Breast epithelium (tissue), 4 donors: ENCODE measurements at regions not wholly inside any gene's neighbourhood (a gene's known extent, or its start where the extent isn't known, plus 50 kb on each side); places are given as distances from the start of the nearest gene placed in this dataset.

ENCODE experiments used
- DNase-seq, 2 donors: peaks; one replicate each; pipeline ENCODE4 v3.0.0-alpha.2; 2019; ENCODE audit warnings: low spot score in 2 of 2
- H3K27ac ChIP-seq, 2 donors: fragments of 200-600 bp; sonication (generic) in 1 of 2; one replicate each; pipeline ENCODE4 v1.5.1; 2016 to 2019; ENCODE audit warnings: mild to moderate bottlenecking in 1 of 2
- H3K27me3 ChIP-seq, 2 donors: fragments of 200-600 bp; sonication (generic) in 1 of 2; one replicate each; pipeline versions ENCODE4 v1.5.1 to v1.6.0; 2017 to 2019; ENCODE audit warnings: control low read depth in 1 of 2, mild to moderate bottlenecking in 1 of 2
- H3K36me3 ChIP-seq: fragments of 200-600 bp; one replicate; pipeline ENCODE4 v1.5.1; 2019
- H3K4me1 ChIP-seq, 2 donors: fragments of 200-600 bp; sonication (generic); one replicate each; pipeline ENCODE4 v1.5.1; 2016 to 2019; ENCODE audit warnings: control low read depth in 1 of 2
- H3K4me3 ChIP-seq, 3 donors: fragments of 200-600 bp; sonication (generic); 1 replicate in 2 of 3; 2 replicates in 1 of 3; pipeline ENCODE4 v1.5.1; 2016 to 2019; ENCODE audit warnings: mild to moderate bottlenecking in 3 of 3, moderate library complexity in 2 of 3
- H3K9me3 ChIP-seq, 2 donors: fragments of 200-600 bp; sonication (generic) in 1 of 2; one replicate each; pipeline ENCODE4 v1.5.1; 2016 to 2019; ENCODE audit warnings: control low read depth in 1 of 2
- CTCF ChIP-seq, 3 donors: fragments of 450-650 bp; IDR thresholded peaks; one replicate each; pipeline ENCODE4 v1.5.1; 2016 to 2017; ENCODE audit warnings: antibody characterized with exemption in 3 of 3, mild to moderate bottlenecking in 3 of 3, moderate library complexity in 3 of 3
- POLR2A ChIP-seq: fragments of 450-650 bp; IDR thresholded peaks from one replicate; pipeline ENCODE4 v1.6.1; 2016; ENCODE audit warnings: antibody characterized with exemption, mild to moderate bottlenecking, moderate library complexity
- POLR2AphosphoS5 ChIP-seq, 3 donors: sonication (generic); formaldehyde crosslinking; IDR thresholded peaks; one replicate each; pipeline ENCODE4 v1.6.1; 2017; ENCODE audit warnings: antibody characterized with exemption in 3 of 3
- intact Hi-C: fragments of 100-400 bp; cut with DNase I; formaldehyde crosslinking; loops from one replicate; pipeline ENCODE4 v1.15.1; 2023; ENCODE audit warnings: low total_unique reads

GRCh38 chr1:118269598-118269997 is 84.6 kb upstream of the SPAG17 start:
- H3K36me3 ChIP-seq: no peaks in the 10 kb centered on the region
- intact Hi-C loops: no loop called here
- no peak overlapping the region for H3K4me3 ChIP-seq
- TF ChIP-seq CTCF (IDR thresholded peaks at IDR 0.05) (no peak), POLR2A (no peak), POLR2AphosphoS5 (IDR thresholded peaks at IDR 0.05) (no peak)
- no peak for DNase-seq
- H3K4me1 ChIP-seq: no peaks in the 10 kb centered on the region
- no peaks in the 10 kb centered on the region for H3K9me3 ChIP-seq
- no peak overlapping the region for H3K27ac ChIP-seq
- no peaks in the 10 kb centered on the region for H3K27me3 ChIP-seq

GRCh38 chr1:118266436-118266835 is 81.4 kb upstream of the SPAG17 start:
- Histone ChIP-seq H3K4me3 (no peak overlapping the region), H3K36me3 (no peaks in the 10 kb centered on the region), H3K27me3 (no peaks in the 10 kb centered on the region), H3K9me3 (no peaks in the 10 kb centered on the region), H3K27ac (no peak overlapping the region), H3K4me1 (no peaks in the 10 kb centered on the region)
- TF ChIP-seq CTCF (IDR thresholded peaks at IDR 0.05): no peak
- TF ChIP-seq POLR2AphosphoS5 (IDR thresholded peaks at IDR 0.05): no peak
- TF ChIP-seq POLR2A: no peak
- no peak for DNase-seq
- intact Hi-C loops: no loop called here

GRCh38 chr1:118264343-118264742 is 79.3 kb upstream of the SPAG17 start:
- Histone ChIP-seq H3K36me3 (no peaks in the 10 kb centered on the region), H3K4me1 (no peaks in the 10 kb centered on the region), H3K27me3 (no peaks in the 10 kb centered on the region), H3K9me3 (no peaks in the 10 kb centered on the region), H3K4me3 (no peak overlapping the region), H3K27ac (no peak overlapping the region)
- no peak for DNase-seq
- intact Hi-C loops: no loop called here
- TF ChIP-seq POLR2AphosphoS5 (IDR thresholded peaks at IDR 0.05) (no peak), CTCF (IDR thresholded peaks at IDR 0.05) (no peak), POLR2A (no peak)

GRCh38 chr1:118262865-118263264 is 77.8 kb upstream of the SPAG17 start:
- no peak for TF ChIP-seq CTCF (IDR thresholded peaks at IDR 0.05)
- TF ChIP-seq POLR2AphosphoS5 (IDR thresholded peaks at IDR 0.05): no peak
- no peak for TF ChIP-seq POLR2A
- no peak overlapping the region for H3K27ac ChIP-seq
- H3K9me3 ChIP-seq: no peaks in the 10 kb centered on the region
- H3K27me3 ChIP-seq: no peaks in the 10 kb centered on the region
- DNase-seq: no peak
- H3K4me1 ChIP-seq: no peaks in the 10 kb centered on the region
- H3K4me3 ChIP-seq: no peak overlapping the region
- no peaks in the 10 kb centered on the region for H3K36me3 ChIP-seq
- intact Hi-C loops: no loop called here

- DNase-seq: no peak
Observed at GRCh38 chr1:118258975-118259374, 73.9 kb upstream of the SPAG17 start.

More at GRCh38 chr1:118258975-118259374, 73.9 kb upstream of the SPAG17 start:
- no peaks in the 10 kb centered on the region for H3K27me3 ChIP-seq
- H3K27ac ChIP-seq: no peak overlapping the region
- no peaks in the 10 kb centered on the region for H3K36me3 ChIP-seq
- no peaks in the 10 kb centered on the region for H3K9me3 ChIP-seq
- TF ChIP-seq POLR2AphosphoS5 (IDR thresholded peaks at IDR 0.05) (no peak), POLR2A (no peak), CTCF (IDR thresholded peaks at IDR 0.05) (no peak)
- H3K4me3 ChIP-seq: no peak overlapping the region
- intact Hi-C loops: no loop called here
- H3K4me1 ChIP-seq: no peaks in the 10 kb centered on the region
